Activated naive CD8-positive, alpha-beta T cell treated with anti-CD3 and anti-CD28 coated beads for 36 hours (primary cell): ENCODE measurements at regions not wholly inside any gene's neighbourhood (a gene's known extent, or its start where the extent isn't known, plus 50 kb on each side); places are given as distances from the start of the nearest gene placed in this dataset.
A peak's percentile ranks its signal among the peaks of the same experiment; 100 is the strongest.
"Not testable (repeated sequence)": the region's sequence is repeated elsewhere in the genome, so short reads cannot be mapped to it uniquely, and the experiment has no call there.

Experiments used
- DNase-seq: peaks from one replicate; pipeline ENCODE4 v3.0.0; 2021
- H3K27ac Mint-ChIP-seq: one replicate; pipeline ENCODE4 v1.8.0; 2022; ENCODE audit warnings: mild to moderate bottlenecking, moderate library complexity, mixed read lengths
- H3K27me3 Mint-ChIP-seq: one replicate; pipeline ENCODE4 v1.8.0; 2022; ENCODE audit warnings: mild to moderate bottlenecking, mixed read lengths
- H3K36me3 Mint-ChIP-seq: one replicate; pipeline ENCODE4 v1.8.0; 2021; ENCODE audit warnings: mild to moderate bottlenecking, mixed read lengths
- H3K4me1 Mint-ChIP-seq: one replicate; pipeline ENCODE4 v1.8.0; 2021; ENCODE audit warnings: mixed read lengths
- H3K4me3 Mint-ChIP-seq: one replicate; pipeline ENCODE4 v1.8.0; 2022; ENCODE audit warnings: mild to moderate bottlenecking, moderate library complexity, mixed read lengths
- H3K9me3 Mint-ChIP-seq: one replicate; pipeline ENCODE4 v1.8.0; 2022; ENCODE audit warnings: mixed read lengths

GRCh38 chrX:129361576-129361975 is 161.7 kb downstream of the SMARCA1 start:
- Mint-ChIP-seq H3K27ac (no peak overlapping the region), H3K9me3 (no peaks in the 10 kb centered on the region), H3K27me3 (no peaks in the 10 kb centered on the region), H3K36me3 (no peaks in the 10 kb centered on the region), H3K4me3 (no peak overlapping the region), H3K4me1 (no peaks in the 10 kb centered on the region)
- DNase-seq, result no peak

GRCh38 chrX:129360175-129360574 is 163.1 kb downstream of the SMARCA1 start:
- no peak overlapping the region for H3K4me3 Mint-ChIP-seq
- peak; percentile 30 for DNase-seq
- no peaks in the 10 kb centered on the region for H3K4me1 Mint-ChIP-seq
- no peaks in the 10 kb centered on the region for H3K36me3 Mint-ChIP-seq
- H3K27me3 Mint-ChIP-seq, result no peaks in the 10 kb centered on the region
- no peaks in the 10 kb centered on the region for H3K9me3 Mint-ChIP-seq
- no peak overlapping the region for H3K27ac Mint-ChIP-seq

- peak; percentile 1 for DNase-seq
- H3K9me3 Mint-ChIP-seq, result no peaks in the 10 kb centered on the region
- no peak overlapping the region for H3K4me3 Mint-ChIP-seq
- H3K27ac Mint-ChIP-seq, result no peak overlapping the region
- H3K4me1 Mint-ChIP-seq, result no peaks in the 10 kb centered on the region
- no peaks in the 10 kb centered on the region for H3K36me3 Mint-ChIP-seq
- no peaks in the 10 kb centered on the region for H3K27me3 Mint-ChIP-seq
These were observed 164.0 kb downstream of the SMARCA1 start for GRCh38 chrX:129359269-129359668.

- H3K4me1 Mint-ChIP-seq, H3K9me3 Mint-ChIP-seq, H3K36me3 Mint-ChIP-seq, H3K27ac Mint-ChIP-seq, H3K4me3 Mint-ChIP-seq, H3K27me3 Mint-ChIP-seq, DNase-seq: not testable (repeated sequence)
These were observed 165.9 kb downstream of the SMARCA1 start for GRCh38 chrX:129357428-129357827.

GRCh38 chrX:129347291-129347690 is 176.0 kb downstream of the SMARCA1 start:
- H3K27me3 Mint-ChIP-seq, result no peaks in the 10 kb centered on the region
- no peak for DNase-seq
- no peaks in the 10 kb centered on the region for H3K4me1 Mint-ChIP-seq
- H3K27ac Mint-ChIP-seq, result no peak overlapping the region
- H3K36me3 Mint-ChIP-seq, result no peaks in the 10 kb centered on the region
- H3K4me3 Mint-ChIP-seq, result no peak overlapping the region
- H3K9me3 Mint-ChIP-seq, result peaks cover 4% of the 10 kb centered on the region

- no peak for DNase-seq
- Mint-ChIP-seq H3K36me3 (no peaks in the 10 kb centered on the region), H3K27ac (no peak overlapping the region), H3K4me1 (no peaks in the 10 kb centered on the region), H3K9me3 (peaks cover 4% of the 10 kb centered on the region), H3K27me3 (no peaks in the 10 kb centered on the region), H3K4me3 (no peak overlapping the region)
These were observed 176.7 kb downstream of the SMARCA1 start for GRCh38 chrX:129346574-129346973.

GRCh38 chrX:129337264-129337663 is 186.0 kb downstream of the SMARCA1 start:
- H3K36me3 Mint-ChIP-seq, H3K27ac Mint-ChIP-seq, H3K4me1 Mint-ChIP-seq: not testable (repeated sequence)

GRCh38 chrX:129323115-129323514 is 200.2 kb downstream of the SMARCA1 start:
- DNase-seq, result no peak
- Mint-ChIP-seq H3K27me3 (no peaks in the 10 kb centered on the region), H3K36me3 (no peaks in the 10 kb centered on the region), H3K4me1 (no peaks in the 10 kb centered on the region), H3K9me3 (no peaks in the 10 kb centered on the region), H3K4me3 (no peak overlapping the region), H3K27ac (no peak overlapping the region)

More at GRCh38 chrX:129337264-129337663, 186.0 kb downstream of the SMARCA1 start:
- H3K27me3 Mint-ChIP-seq, H3K4me3 Mint-ChIP-seq, H3K9me3 Mint-ChIP-seq, DNase-seq: not testable (repeated sequence)

GRCh38 chrX:129318375-129318774 is 204.9 kb downstream of the SMARCA1 start:
- H3K27ac Mint-ChIP-seq, result no peak overlapping the region
- H3K27me3 Mint-ChIP-seq, result peaks cover 3% of the 10 kb centered on the region
- no peaks in the 10 kb centered on the region for H3K4me1 Mint-ChIP-seq
- DNase-seq, result no peak
- no peaks in the 10 kb centered on the region for H3K36me3 Mint-ChIP-seq
- no peak overlapping the region for H3K4me3 Mint-ChIP-seq
- no peaks in the 10 kb centered on the region for H3K9me3 Mint-ChIP-seq

- Mint-ChIP-seq H3K4me1 (no peaks in the 10 kb centered on the region), H3K27ac (no peak overlapping the region), H3K4me3 (no peak overlapping the region), H3K9me3 (no peaks in the 10 kb centered on the region), H3K27me3 (peaks cover 3% of the 10 kb centered on the region), H3K36me3 (no peaks in the 10 kb centered on the region)
- DNase-seq, result no peak
These were observed 206.8 kb downstream of the SMARCA1 start for GRCh38 chrX:129316461-129316860.

- no peak overlapping the region for H3K27ac Mint-ChIP-seq
- H3K36me3 Mint-ChIP-seq, result no peaks in the 10 kb centered on the region
- H3K4me3 Mint-ChIP-seq, result no peak overlapping the region
- H3K9me3 Mint-ChIP-seq, result no peaks in the 10 kb centered on the region
- no peaks in the 10 kb centered on the region for H3K4me1 Mint-ChIP-seq
- H3K27me3 Mint-ChIP-seq, result peaks cover 3% of the 10 kb centered on the region
- DNase-seq, result no peak
These were observed 213.3 kb downstream of the SMARCA1 start for GRCh38 chrX:129310000-129310399.

GRCh38 chrX:129262912-129263311 is 260.4 kb downstream of the SMARCA1 start:
- H3K4me3 Mint-ChIP-seq, result no peak overlapping the region
- H3K9me3 Mint-ChIP-seq, result no peaks in the 10 kb centered on the region
- no peak for DNase-seq
- no peaks in the 10 kb centered on the region for H3K36me3 Mint-ChIP-seq
- no peak overlapping the region for H3K27ac Mint-ChIP-seq
- no peaks in the 10 kb centered on the region for H3K4me1 Mint-ChIP-seq
- H3K27me3 Mint-ChIP-seq, result no peaks in the 10 kb centered on the region

GRCh38 chrX:129255516-129255915 is 267.8 kb downstream of the SMARCA1 start:
- H3K9me3 Mint-ChIP-seq, H3K36me3 Mint-ChIP-seq, H3K4me3 Mint-ChIP-seq, H3K27me3 Mint-ChIP-seq, DNase-seq, H3K4me1 Mint-ChIP-seq, H3K27ac Mint-ChIP-seq: not testable (repeated sequence)

- H3K4me3 Mint-ChIP-seq, result no peak overlapping the region
- no peak overlapping the region for H3K27ac Mint-ChIP-seq
- no peaks in the 10 kb centered on the region for H3K27me3 Mint-ChIP-seq
- no peaks in the 10 kb centered on the region for H3K4me1 Mint-ChIP-seq
- peaks cover 5% of the 10 kb centered on the region for H3K9me3 Mint-ChIP-seq
- DNase-seq, result no peak
- no peaks in the 10 kb centered on the region for H3K36me3 Mint-ChIP-seq
These were observed 273.7 kb downstream of the SMARCA1 start for GRCh38 chrX:129249563-129249962.

GRCh38 chrX:129247642-129248041 is 275.6 kb downstream of the SMARCA1 start:
- Mint-ChIP-seq H3K36me3 (no peaks in the 10 kb centered on the region), H3K4me3 (no peak overlapping the region), H3K27ac (no peak overlapping the region), H3K27me3 (no peaks in the 10 kb centered on the region), H3K9me3 (peaks cover 4% of the 10 kb centered on the region), H3K4me1 (no peaks in the 10 kb centered on the region)
- DNase-seq, result no peak

GRCh38 chrX:129239371-129239770 is 283.9 kb downstream of the SMARCA1 start:
- Mint-ChIP-seq H3K27me3 (no peaks in the 10 kb centered on the region), H3K36me3 (no peaks in the 10 kb centered on the region)

GRCh38 chrX:129238011-129238410 is 285.3 kb downstream of the SMARCA1 start:
- Mint-ChIP-seq H3K4me1 (no peaks in the 10 kb centered on the region), H3K36me3 (no peaks in the 10 kb centered on the region), H3K27ac (no peak overlapping the region), H3K4me3 (no peak overlapping the region), H3K9me3 (peaks cover 1% of the 10 kb centered on the region), H3K27me3 (no peaks in the 10 kb centered on the region)
- DNase-seq, result no peak

More at GRCh38 chrX:129239371-129239770, 283.9 kb downstream of the SMARCA1 start:
- H3K4me3 Mint-ChIP-seq, result no peak overlapping the region
- peaks cover 6% of the 10 kb centered on the region for H3K9me3 Mint-ChIP-seq
- H3K4me1 Mint-ChIP-seq, result no peaks in the 10 kb centered on the region
- H3K27ac Mint-ChIP-seq, result no peak overlapping the region
- DNase-seq, result no peak
